GM18951 (cell line): ENCODE measurements at regions not wholly inside any gene's neighbourhood (a gene's known extent, or its start where the extent isn't known, plus 50 kb on each side); places are given as distances from the start of the nearest gene placed in this dataset.
"Not testable (repeated sequence)": the region's sequence is repeated elsewhere in the genome, so short reads cannot be mapped to it uniquely, and the experiment has no call there.

Experiments used
- POLR2A ChIP-seq: IDR thresholded peaks from 4 replicates; pipeline ENCODE4 v1.6.1; 2011; ENCODE audit warnings: mild to moderate bottlenecking; ENCODE audit not compliant: insufficient read length, insufficient read depth; ENCODE audit errors: extremely low read depth
- in situ Hi-C: fragments of 300-500 bp; cut with MboI; formaldehyde crosslinking; loops from one replicate; pipeline ENCODE4 v1.12.0; 2022; ENCODE audit warnings: low sequenced_read_pairs, mixed read lengths, inconsistent platforms; ENCODE audit not compliant: unreplicated experiment

DNA sequence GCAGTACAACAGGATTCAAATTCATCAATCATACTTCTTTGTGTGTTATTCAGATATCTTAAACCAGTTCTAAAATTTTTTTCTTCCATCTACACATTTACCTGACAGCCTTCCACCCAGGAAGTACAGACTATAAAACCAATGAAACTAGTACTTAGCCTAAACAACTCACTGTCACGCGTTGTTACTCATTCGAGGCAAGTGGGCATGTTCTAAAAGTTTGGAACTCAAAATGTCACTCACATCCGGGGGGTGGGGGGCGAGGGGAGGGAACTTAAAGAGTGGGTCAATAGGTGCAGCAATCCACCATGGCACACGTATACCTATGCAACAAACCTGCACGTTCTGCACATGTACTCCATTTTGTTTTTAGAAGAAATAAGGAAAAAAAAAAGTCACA, 90.4 kb upstream of the PLEKHM1 start:
- in situ Hi-C loops, result loop anchor here (10.0 kb wide), 1 partner anchor 146 kb away; the partner anchor contains the start of gene ARHGAP27
- no peak for TF ChIP-seq POLR2A

DNA sequence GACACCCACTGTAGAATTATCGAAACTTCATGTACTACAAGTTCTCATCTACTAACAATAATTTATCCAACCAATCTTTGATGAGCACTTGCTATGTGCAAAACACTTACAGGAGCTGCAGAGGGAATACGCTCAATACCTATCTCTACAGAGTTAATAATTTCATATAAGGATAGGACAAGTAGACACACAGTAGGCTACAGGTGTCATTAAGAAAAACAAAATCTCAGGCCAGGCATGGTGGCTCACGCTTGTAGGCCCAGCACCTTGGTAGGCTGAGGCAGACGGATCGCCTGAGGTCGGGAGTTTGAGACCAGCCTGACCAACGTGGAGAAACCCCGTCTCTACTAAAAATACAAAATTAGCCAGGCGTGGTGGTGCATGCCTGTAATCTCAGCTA, 91.3 kb upstream of the PLEKHM1 start:
- no peak for TF ChIP-seq POLR2A
- in situ Hi-C loops, result loop anchor here (10.0 kb wide), 1 partner anchor 147 kb away; the partner anchor contains the start of gene ARHGAP27

DNA sequence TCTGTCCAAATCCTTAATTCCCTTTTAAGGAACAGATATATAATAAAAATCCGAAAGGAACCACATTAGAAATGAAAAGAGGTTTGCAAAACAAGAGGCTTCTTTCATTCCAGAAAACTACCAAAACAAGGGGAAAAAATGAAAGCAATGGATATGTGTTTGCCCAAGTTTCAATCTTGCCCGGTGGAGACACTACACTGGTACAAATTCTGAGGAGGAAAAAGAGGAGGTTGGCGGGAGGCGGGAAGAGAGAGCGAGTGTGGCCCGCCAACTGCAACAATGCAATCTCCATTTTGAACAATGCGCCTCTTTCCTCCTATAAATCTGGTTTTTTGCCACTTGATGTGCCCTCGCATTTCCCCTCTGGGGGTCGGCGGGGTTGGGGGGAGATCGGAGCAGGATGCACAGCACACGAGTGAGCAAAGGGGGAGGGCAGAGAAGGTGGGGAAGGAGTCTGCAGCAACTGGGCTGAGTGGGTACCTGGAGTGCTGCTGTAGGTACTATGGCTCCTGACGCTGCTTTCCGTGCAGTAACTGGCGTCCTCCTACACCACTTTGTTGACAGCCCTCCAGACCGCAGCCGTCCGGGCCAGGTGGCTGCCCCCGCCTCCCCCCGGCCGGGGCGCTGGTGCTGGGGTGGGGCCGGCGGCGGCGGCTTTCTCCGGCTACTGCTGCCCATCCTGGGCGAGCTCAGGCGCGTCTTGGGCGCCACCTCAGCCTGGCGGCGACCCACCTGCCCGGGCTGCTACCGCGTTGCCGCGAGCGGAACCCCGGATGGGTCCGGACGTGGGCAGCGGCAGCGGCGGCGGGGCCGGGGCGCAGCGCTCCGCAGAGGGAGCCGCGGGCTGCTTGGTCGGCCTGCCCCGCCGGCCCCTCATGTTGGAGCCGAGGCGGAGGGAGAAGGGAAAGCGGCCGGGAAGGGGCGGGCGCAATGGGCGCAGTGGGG, 93.8 kb upstream of the PLEKHM1 start:
- in situ Hi-C loops, result loop anchor here (10.0 kb wide), 1 partner anchor 150 kb away; the partner anchor contains the start of gene ARHGAP27
- peak; percentile 61 for TF ChIP-seq POLR2A

DNA sequence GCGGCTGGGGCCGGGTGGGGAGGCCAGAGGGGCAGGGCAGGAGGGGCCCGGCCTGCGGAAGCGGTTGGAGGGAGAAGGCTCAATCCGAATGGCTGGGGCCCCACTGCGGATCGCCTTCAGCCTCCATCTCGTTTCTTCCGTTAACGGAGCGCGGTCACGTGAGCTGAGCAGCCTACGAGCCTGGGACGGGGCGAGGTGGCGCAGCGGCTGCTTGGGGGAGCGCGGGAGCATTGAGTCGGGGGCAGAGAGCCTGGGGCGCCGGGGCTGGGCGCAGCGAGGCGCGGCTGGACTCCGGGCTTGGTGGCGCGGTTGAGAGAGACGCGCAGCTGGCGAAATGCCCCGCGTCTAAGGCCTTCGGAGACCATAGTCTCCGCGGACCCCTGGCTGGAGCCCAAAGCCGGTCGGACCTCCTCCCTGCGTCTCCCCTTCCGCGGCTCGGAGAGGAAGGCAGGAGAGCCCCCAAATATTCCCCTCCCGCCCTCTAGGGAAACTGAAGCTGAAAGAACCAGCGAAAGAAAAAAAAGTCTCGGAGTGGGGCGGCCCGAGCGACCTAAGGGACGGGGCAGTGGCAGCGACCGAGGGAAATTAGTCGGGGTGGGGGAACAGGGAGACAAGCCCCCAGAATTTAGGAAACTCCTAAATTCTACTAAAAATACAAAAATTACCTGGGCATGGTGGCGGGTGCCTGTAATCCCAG, 94.7 kb upstream of the PLEKHM1 start:
- in situ Hi-C loops, result loop anchor here (10.0 kb wide), 1 partner anchor 150 kb away; the partner anchor contains the start of gene ARHGAP27
- TF ChIP-seq POLR2A, result peak; percentile 66

DNA sequence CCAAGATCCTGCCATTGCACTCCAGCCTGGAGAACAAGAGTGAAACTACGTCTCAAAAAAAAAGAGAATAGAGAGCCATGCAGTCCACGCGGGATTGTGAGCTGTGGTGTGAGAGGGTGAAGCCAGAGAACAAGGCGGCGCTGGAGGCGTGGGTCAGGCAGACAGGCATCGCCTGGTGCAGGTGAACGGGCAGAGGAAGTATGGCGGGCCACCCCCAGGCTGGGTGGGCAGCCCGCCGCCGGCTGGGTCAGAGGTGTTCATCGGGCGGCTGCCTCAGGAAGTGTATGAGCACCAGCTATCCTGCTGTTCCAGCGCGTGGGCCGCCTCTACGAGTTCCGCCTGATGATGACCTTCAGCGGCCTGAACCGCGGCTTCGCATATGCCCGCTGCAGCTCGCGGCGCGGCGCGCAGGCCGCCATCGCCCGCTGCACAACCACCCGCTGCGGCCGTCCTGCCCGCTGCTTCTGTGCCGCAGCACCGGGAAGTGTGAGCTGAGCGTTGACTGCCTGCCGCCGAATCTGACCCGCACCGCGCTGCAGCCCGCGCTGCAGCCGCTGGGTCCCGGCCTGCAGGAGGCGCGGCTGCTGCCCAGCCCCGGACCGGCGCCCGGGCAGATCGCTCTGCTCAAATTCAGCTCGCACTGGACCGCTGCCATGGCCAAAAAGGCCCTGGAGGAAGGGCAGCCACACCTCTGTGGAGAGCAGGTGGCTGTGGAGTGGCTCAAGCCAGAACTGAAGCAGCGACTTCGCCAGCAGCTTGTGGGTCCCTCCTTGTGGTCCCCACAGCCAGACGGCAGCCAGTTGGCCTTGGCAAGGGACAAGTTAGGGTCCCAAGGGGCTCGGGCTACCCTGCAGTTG, 95.5 kb upstream of the PLEKHM1 start:
- in situ Hi-C loops, result loop anchor here (10.0 kb wide), 1 partner anchor 151 kb away; the partner anchor contains the start of gene ARHGAP27
- peak; percentile 41 for TF ChIP-seq POLR2A

DNA sequence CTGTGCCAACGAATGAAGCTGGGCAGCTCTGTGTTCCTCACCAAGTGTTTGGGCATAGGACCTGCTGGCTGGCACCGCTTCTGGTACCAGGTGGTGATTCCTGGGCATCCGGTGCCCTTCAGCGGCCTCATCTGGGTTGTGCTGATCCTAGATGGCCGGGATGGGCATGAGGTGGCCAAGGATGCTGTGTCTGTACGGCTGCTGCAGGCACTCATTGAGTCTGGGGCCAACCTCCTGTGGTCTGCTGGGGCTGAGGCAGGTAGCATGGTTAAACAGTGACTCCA, 96.1 kb upstream of the PLEKHM1 start:
- in situ Hi-C loops, result loop anchor here (10.0 kb wide), 1 partner anchor 152 kb away; the partner anchor contains the start of gene ARHGAP27

DNA sequence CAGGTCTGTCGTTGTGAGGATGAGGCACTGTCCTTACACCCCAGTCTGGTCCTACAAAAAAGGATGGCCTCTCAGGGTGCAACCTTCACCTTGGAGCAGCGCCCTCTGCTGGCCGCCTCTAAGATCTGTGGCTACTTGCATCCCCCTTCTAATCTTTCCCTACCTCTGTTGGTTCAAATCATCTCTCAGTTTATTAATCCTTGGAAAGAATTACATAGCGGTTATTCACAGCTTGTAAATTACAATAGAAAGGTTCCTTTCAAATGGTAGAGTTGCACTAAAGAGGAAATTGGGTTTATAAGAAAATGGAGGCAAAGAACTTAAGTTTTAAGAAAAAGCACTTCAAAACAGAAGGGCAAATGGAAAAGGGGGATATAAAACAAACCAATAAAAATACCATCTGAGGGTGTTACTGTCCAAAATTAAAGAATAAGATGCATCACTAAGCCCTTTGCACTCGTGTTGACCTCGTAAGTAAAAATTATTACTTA, 102.0 kb upstream of the PLEKHM1 start:
- in situ Hi-C loops, result loop anchor here (5.0 kb wide), 1 partner anchor 665 kb away; no protein-coding TSS in a partner anchor

DNA sequence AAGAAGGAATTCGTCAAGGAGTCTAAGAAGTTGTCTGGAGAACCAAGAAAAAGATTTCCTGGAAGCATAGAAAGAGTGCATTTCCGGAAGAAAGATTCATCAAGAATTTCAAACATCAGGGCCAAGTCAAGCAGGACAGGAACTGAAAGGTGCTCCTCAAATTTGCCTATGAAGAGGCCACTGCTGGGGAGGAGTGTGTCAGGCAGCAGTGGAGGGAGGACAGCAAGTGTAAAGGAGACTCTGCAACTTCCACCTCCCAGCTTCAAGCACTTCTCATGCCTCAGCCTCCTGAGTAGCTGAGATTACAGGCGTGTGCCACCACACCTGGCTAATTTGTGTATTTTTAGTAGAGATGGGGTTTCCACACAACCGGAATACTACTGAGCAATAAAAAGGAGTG, 105.8 kb upstream of the PLEKHM1 start:
- in situ Hi-C loops, result not testable (repeated sequence)

DNA sequence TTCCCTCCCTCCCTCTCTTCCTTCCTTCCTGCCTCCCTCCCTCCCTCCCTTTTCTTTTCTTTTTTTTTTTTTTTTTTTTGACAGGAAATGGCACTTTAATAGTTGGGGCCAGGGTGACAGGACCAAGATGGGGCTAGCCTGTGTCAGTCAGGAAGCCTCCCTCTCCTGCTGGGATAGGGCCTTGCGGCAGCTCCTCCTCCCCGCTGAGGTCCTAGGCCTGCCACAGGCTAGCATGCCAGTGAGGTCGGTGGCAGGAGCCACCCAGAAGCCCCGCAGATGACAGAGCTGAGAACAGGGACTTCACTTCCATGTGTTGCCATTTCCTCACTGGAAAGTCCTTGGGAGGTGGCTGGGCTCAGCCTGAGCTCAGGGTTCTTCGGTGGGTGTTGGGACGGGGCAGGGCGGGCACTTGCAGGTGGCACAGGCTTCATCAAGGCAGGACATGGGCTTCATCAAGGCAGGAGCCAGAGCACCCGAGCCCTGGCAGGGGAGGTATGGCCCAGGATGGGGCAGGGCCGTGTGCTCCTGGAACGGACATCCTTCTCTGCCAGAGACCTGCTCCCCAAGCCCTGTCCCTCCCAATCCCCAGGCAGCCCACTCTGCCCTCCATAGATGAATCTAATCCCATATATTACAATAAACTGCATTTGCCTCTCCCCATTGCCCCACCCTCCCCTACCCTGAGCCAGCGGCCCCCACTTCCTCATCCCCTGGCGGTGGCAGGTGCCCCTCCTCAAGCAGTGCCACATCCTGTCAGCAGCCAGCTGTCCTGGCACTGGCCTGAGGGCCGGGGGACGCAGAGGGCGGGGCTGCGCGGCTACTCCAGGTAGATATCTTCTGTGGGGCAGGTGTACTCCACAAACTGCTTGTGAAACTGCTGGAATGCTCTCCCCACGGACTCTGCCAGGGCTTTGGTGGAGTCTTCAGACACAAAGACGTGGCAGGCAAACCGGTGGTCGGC, 109.8 kb upstream of the PLEKHM1 start:
- in situ Hi-C loops, result not testable (repeated sequence)

DNA sequence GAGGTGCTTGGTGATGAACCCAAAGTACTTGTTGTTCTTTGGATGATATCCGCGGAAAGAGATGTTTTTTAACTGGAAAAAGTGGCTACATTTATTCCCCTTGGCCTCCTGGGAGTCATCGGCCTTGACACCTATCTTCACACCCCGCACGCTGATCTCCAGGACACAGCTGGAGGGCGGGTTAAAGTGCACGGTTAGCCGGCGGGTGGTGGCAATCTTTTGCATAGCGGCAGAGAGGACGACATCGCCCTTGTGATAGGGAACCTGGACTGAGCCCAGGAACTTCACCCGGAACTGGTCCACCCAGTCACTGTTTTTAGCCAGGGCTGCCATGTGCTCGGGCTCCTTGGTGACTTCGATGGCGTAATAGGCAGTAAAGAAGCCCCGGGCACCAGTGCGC, 110.5 kb upstream of the PLEKHM1 start:
- in situ Hi-C loops, result not testable (repeated sequence)

DNA sequence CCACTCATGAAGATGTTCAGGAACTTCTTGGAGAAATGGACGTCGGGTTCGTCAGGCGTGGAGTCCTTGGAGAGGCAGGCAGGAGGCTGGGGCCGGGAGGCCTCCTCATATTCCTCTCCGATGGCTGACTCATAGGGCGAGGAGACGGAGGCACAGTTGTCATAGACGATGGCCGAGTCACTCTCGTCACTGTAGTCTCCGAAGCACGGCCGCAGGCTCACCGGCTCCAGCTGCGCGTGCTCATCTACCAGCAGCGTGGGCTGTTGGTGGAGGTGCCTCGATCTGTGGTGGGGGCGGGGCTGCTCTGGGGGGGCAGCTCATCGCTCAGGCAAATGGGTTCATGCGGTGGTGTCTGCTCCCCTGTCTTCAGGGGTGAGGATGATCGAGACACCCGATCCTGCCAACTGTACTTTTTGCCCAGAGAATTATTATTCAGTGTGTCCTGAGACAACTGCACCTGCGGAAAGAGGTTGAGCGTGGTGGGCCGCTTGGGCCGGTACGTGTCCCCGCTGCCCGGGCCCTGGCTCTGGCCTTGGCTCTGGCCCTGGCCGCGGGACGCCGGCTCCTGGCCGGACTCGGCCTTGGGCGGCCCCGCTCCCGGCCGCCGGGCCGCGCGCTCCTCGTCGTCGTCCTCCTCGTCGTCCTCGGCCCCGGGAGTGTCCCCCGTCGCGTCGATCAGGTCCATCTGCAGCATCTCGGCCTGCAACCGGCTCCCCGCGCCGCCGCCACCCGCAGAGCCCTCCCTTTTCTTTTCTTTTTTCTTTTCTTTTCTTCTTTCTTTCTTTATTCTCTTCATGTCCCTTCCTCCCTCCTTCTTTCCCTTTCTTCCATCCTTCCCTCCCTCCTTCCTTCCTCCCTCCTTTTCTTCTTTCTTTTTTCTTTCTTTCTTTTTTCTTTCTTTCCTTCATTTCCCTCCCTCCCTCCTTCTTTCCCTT, 111.4 kb upstream of the PLEKHM1 start:
- in situ Hi-C loops, result not testable (repeated sequence)

DNA sequence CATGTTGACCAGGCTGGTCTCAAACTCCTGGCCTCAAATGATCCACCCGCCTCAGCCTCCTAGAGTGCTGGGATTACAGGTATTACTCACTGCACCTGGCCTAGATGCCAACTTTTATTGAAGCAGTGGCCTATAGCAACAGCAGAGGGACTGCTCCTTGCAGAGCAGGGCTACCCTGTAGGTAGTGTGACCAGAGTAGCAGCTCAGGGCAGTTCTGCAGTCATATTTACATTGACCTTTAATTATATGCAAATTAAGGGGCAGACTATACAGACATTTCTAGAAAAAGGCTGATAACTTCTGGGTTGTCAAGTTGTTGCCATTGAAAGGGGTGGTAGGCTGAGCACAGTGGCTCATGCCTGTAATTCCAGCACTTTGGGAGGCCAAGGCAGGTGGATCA, 115.2 kb upstream of the PLEKHM1 start:
- in situ Hi-C loops, result not testable (repeated sequence)
